H1 (cell line): ENCODE measurements at regions not wholly inside any gene's neighbourhood (a gene's known extent, or its start where the extent isn't known, plus 50 kb on each side); places are given as distances from the start of the nearest gene placed in this dataset.

Experiments
- BRCA1 ChIP-seq: IDR thresholded peaks from 2 replicates; pipeline ENCODE4 v1.6.1; 2012; ENCODE audit warnings: low read depth, low read length, improper control_type of control experiment
- CEBPB ChIP-seq: IDR thresholded peaks from 2 replicates; pipeline ENCODE4 v1.6.1; 2012; ENCODE audit warnings: low read depth, low read length
- CREB1 ChIP-seq: IDR thresholded peaks from 2 replicates; pipeline ENCODE4 v1.6.1; 2012; ENCODE audit warnings: inconsistent platforms
- EP300 ChIP-seq, 2 experiments: IDR thresholded peaks; 1 replicate in 1 of 2; 2 replicates in 1 of 2; pipeline ENCODE4 v1.6.1; 2011 to 2012; ENCODE audit warnings: low read depth in 2 of 2, low read length in 2 of 2, mild to moderate bottlenecking in 2 of 2, borderline replicate concordance in 1 of 2, inconsistent platforms in 1 of 2, moderate library complexity in 1 of 2
- EZH2 ChIP-seq: fragments of 200-600 bp; sonication (generic); IDR thresholded peaks from 2 replicates; pipeline ENCODE4 v1.7.1; 2012; ENCODE audit warnings: low read depth, mild to moderate bottlenecking, moderate library complexity, low read length, inconsistent platforms; ENCODE audit not compliant: severe bottlenecking
- JUND ChIP-seq: IDR thresholded peaks from 2 replicates; pipeline ENCODE4 v1.6.1; 2011; ENCODE audit warnings: mild to moderate bottlenecking, improper control_type of control experiment, low read length
- POLR2A ChIP-seq, 2 experiments: IDR thresholded peaks; 1 replicate in 1 of 2; 2 replicates in 1 of 2; pipeline ENCODE4 v1.6.1; 2011; ENCODE audit warnings: low read depth in 2 of 2, low read length in 2 of 2, mild to moderate bottlenecking in 2 of 2; ENCODE audit errors: control extremely low read depth in 1 of 2
- POLR2AphosphoS5 ChIP-seq: IDR thresholded peaks from 2 replicates; pipeline ENCODE4 v1.6.1; 2011; ENCODE audit warnings: low read depth, low read length
- RFX5 ChIP-seq: IDR thresholded peaks from 2 replicates; pipeline ENCODE4 v1.6.1; 2011; ENCODE audit warnings: low read depth, low read length, improper control_type of control experiment, borderline replicate concordance
- SIN3A ChIP-seq, 2 experiments: IDR thresholded peaks in 1 of 2; conservative IDR thresholded peaks in 1 of 2; 2 replicates each; pipeline ENCODE4 v1.6.1; 2011 to 2012; ENCODE audit warnings: low read length in 2 of 2, improper control_type of control experiment in 1 of 2, low read depth in 1 of 2, mild to moderate bottlenecking in 1 of 2
- TAF7 ChIP-seq: optimal IDR thresholded peaks from 2 replicates; pipeline ENCODE3; 2011; ENCODE audit warnings: low read depth, mild to moderate bottlenecking, inconsistent platforms, low read length, moderate library complexity, borderline replicate concordance
- TF ChIP-seq, protein P1 (sequence below), 3 experiments: IDR thresholded peaks; 1 replicate in 2 of 3; 2 replicates in 1 of 3; pipeline versions ENCODE4 v1.5.1 to v1.6.1; 2011; ENCODE audit warnings: low read length in 3 of 3, mild to moderate bottlenecking in 3 of 3, inconsistent platforms in 2 of 3, low read depth in 1 of 3, moderate library complexity in 1 of 3; ENCODE audit not compliant: insufficient read depth in 1 of 3; ENCODE audit errors: control extremely low read depth in 1 of 3
- TF ChIP-seq, protein P2 (sequence below): IDR thresholded peaks from 2 replicates; pipeline ENCODE4 v1.6.1; 2011; ENCODE audit warnings: low read length, improper control_type of control experiment
- TF ChIP-seq, protein P3 (sequence below): IDR thresholded peaks from 2 replicates; pipeline ENCODE4 v1.6.1; 2011; ENCODE audit warnings: low read depth, mild to moderate bottlenecking, low read length; ENCODE audit not compliant: insufficient read depth

DNA sequence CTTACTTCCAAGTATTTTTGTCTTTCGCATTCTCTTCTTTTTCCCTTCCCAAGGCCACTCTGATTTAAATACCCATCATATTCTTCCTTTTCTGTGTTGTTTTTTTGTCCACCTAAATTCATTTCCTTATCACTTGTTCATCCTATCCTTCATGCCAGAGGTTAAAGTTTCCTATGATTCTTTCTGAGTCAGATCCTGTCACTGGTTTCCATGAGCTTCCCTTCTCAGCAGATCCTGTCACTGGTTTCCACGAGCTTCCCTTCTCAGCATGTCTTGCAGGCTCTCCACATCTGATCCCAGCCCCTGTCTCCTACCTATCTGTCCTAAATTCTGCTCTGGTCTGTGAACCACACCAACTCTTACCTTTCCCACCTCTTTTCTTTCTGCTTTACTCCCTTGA, 311.8 kb upstream of the RGS6 start:
- TF ChIP-seq CEBPB, result no peak
- TF ChIP-seq POLR2A (IDR thresholded peaks at IDR 0.05; ENCODE audit: control extremely low read depth in 1 of 2, low read depth in 2 of 2, low read length in 2 of 2), result no peak
- TF ChIP-seq, protein P1, sequence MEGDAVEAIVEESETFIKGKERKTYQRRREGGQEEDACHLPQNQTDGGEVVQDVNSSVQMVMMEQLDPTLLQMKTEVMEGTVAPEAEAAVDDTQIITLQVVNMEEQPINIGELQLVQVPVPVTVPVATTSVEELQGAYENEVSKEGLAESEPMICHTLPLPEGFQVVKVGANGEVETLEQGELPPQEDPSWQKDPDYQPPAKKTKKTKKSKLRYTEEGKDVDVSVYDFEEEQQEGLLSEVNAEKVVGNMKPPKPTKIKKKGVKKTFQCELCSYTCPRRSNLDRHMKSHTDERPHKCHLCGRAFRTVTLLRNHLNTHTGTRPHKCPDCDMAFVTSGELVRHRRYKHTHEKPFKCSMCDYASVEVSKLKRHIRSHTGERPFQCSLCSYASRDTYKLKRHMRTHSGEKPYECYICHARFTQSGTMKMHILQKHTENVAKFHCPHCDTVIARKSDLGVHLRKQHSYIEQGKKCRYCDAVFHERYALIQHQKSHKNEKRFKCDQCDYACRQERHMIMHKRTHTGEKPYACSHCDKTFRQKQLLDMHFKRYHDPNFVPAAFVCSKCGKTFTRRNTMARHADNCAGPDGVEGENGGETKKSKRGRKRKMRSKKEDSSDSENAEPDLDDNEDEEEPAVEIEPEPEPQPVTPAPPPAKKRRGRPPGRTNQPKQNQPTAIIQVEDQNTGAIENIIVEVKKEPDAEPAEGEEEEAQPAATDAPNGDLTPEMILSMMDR (IDR thresholded peaks at IDR 0.05; ENCODE audit: control extremely low read depth in 1 of 3, insufficient read depth in 1 of 3, low read depth in 1 of 3, low read length in 3 of 3), result no peak
- TF ChIP-seq BRCA1, result no peak
- no peak for TF ChIP-seq EZH2
- no peak for TF ChIP-seq RFX5
- no peak for TF ChIP-seq TAF7
- no peak for TF ChIP-seq SIN3A (conservative IDR thresholded peaks at IDR 0.05 in 1 of 2, IDR thresholded peaks at IDR 0.05 in 1 of 2; ENCODE audit: low read depth in 1 of 2, low read length in 2 of 2)
- TF ChIP-seq, protein P2, sequence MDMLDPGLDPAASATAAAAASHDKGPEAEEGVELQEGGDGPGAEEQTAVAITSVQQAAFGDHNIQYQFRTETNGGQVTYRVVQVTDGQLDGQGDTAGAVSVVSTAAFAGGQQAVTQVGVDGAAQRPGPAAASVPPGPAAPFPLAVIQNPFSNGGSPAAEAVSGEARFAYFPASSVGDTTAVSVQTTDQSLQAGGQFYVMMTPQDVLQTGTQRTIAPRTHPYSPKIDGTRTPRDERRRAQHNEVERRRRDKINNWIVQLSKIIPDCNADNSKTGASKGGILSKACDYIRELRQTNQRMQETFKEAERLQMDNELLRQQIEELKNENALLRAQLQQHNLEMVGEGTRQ, result no peak
- TF ChIP-seq, protein P3, sequence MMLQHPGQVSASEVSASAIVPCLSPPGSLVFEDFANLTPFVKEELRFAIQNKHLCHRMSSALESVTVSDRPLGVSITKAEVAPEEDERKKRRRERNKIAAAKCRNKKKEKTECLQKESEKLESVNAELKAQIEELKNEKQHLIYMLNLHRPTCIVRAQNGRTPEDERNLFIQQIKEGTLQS, result no peak
- TF ChIP-seq EP300 (IDR thresholded peaks at IDR 0.05; ENCODE audit: borderline replicate concordance in 1 of 2, low read depth in 2 of 2, low read length in 2 of 2), result no peak
- TF ChIP-seq CREB1, result no peak
- TF ChIP-seq POLR2AphosphoS5, result no peak
- TF ChIP-seq JUND, result no peak
